Progenitor cell of endocrine pancreas (in vitro differentiated cells): ENCODE measurements at regions not wholly inside any gene's neighbourhood (a gene's known extent, or its start where the extent isn't known, plus 50 kb on each side); places are given as distances from the start of the nearest gene placed in this dataset.

Experiments used
- DNase-seq: peaks from one replicate; pipeline ENCODE4 v3.0.0; 2021; ENCODE audit warnings: low spot score; ENCODE audit not compliant: unreplicated experiment
- H3K27ac Mint-ChIP-seq: 2 replicates; pipeline ENCODE4 v1.8.0; 2021; ENCODE audit warnings: mild to moderate bottlenecking, moderate library complexity, mixed read lengths
- H3K27me3 Mint-ChIP-seq: 2 replicates; pipeline ENCODE4 v1.8.0; 2021; ENCODE audit warnings: mixed read lengths
- H3K36me3 Mint-ChIP-seq: 2 replicates; pipeline ENCODE4 v1.8.0; 2022; ENCODE audit warnings: mixed read lengths; ENCODE audit not compliant: insufficient read depth
- H3K4me1 Mint-ChIP-seq: 2 replicates; pipeline ENCODE4 v1.8.0; 2021; ENCODE audit warnings: low read depth, mixed read lengths
- H3K4me3 Mint-ChIP-seq: 2 replicates; pipeline ENCODE4 v1.8.0; 2021; ENCODE audit warnings: low read depth, mild to moderate bottlenecking, moderate library complexity, mixed read lengths
- H3K9me3 Mint-ChIP-seq: 2 replicates; pipeline ENCODE4 v1.8.0; 2021; ENCODE audit warnings: low read depth, mixed read lengths
- CTCF ChIP-seq: fragments of 200-600 bp; sonication (generic); IDR thresholded peaks from one replicate; pipeline ENCODE4 v1.5.0; 2021; ENCODE audit warnings: antibody characterized with exemption, mild to moderate bottlenecking; ENCODE audit not compliant: unreplicated experiment

GRCh38 chrX:97846718-97847237 is 963.1 kb downstream of the RPA4 start:
- no peak overlapping the region for H3K4me3 Mint-ChIP-seq
- no peak overlapping the region for H3K27ac Mint-ChIP-seq
- peaks cover 34% of the 10 kb centered on the region for H3K36me3 Mint-ChIP-seq
- no peak for TF ChIP-seq CTCF
- peaks cover 65% of the 10 kb centered on the region for H3K9me3 Mint-ChIP-seq
- no peak for DNase-seq
- no peaks in the 10 kb centered on the region for H3K4me1 Mint-ChIP-seq
- H3K27me3 Mint-ChIP-seq = no peaks in the 10 kb centered on the region

GRCh38 chrX:97847885-97848679 is 964.4 kb downstream of the RPA4 start:
- H3K4me3 Mint-ChIP-seq = no peak overlapping the region
- no peak for TF ChIP-seq CTCF
- DNase-seq = no peak
- no peak overlapping the region for H3K27ac Mint-ChIP-seq
- H3K27me3 Mint-ChIP-seq = no peaks in the 10 kb centered on the region
- H3K36me3 Mint-ChIP-seq = peaks cover 30% of the 10 kb centered on the region
- H3K4me1 Mint-ChIP-seq = no peaks in the 10 kb centered on the region
- H3K9me3 Mint-ChIP-seq = peaks cover 63% of the 10 kb centered on the region

GRCh38 chrX:97849951-97850350 is 966.2 kb downstream of the RPA4 start:
- DNase-seq = no peak
- no peak overlapping the region for H3K4me3 Mint-ChIP-seq
- H3K9me3 Mint-ChIP-seq = peaks cover 52% of the 10 kb centered on the region
- TF ChIP-seq CTCF = no peak
- no peak overlapping the region for H3K27ac Mint-ChIP-seq
- H3K36me3 Mint-ChIP-seq = peaks cover 21% of the 10 kb centered on the region
- no peaks in the 10 kb centered on the region for H3K27me3 Mint-ChIP-seq
- H3K4me1 Mint-ChIP-seq = peaks cover 3% of the 10 kb centered on the region

- peaks cover 44% of the 10 kb centered on the region for H3K9me3 Mint-ChIP-seq
- H3K36me3 Mint-ChIP-seq = peaks cover 17% of the 10 kb centered on the region
- DNase-seq = no peak
- H3K27me3 Mint-ChIP-seq = no peaks in the 10 kb centered on the region
- no peak for TF ChIP-seq CTCF
- H3K4me3 Mint-ChIP-seq = no peak overlapping the region
- H3K27ac Mint-ChIP-seq = no peak overlapping the region
- peaks cover 3% of the 10 kb centered on the region for H3K4me1 Mint-ChIP-seq
These were observed 967.2 kb downstream of the RPA4 start for GRCh38 chrX:97850911-97851310.

GRCh38 chrX:97854086-97854485 is 970.4 kb downstream of the RPA4 start:
- no peak overlapping the region for H3K4me3 Mint-ChIP-seq
- no peaks in the 10 kb centered on the region for H3K27me3 Mint-ChIP-seq
- H3K9me3 Mint-ChIP-seq = peaks cover 21% of the 10 kb centered on the region
- H3K36me3 Mint-ChIP-seq = peaks cover 4% of the 10 kb centered on the region
- DNase-seq = no peak
- H3K27ac Mint-ChIP-seq = no peak overlapping the region
- peaks cover 9% of the 10 kb centered on the region for H3K4me1 Mint-ChIP-seq
- TF ChIP-seq CTCF = no peak
